Neuronal stem cell (in vitro differentiated cells): ENCODE measurements at regions not wholly inside any gene's neighbourhood (a gene's known extent, or its start where the extent isn't known, plus 50 kb on each side); places are given as distances from the start of the nearest gene placed in this dataset.

Experiments
- DNase-seq: peaks from one replicate; pipeline ENCODE4 v3.0.0-alpha.2; 2013; ENCODE audit warnings: low spot score
- H2AFZ ChIP-seq: one replicate; pipeline ENCODE4 v1.6.1; 2013; ENCODE audit warnings: mild to moderate bottlenecking, low read length, inconsistent platforms
- H2AK5ac ChIP-seq: 2 replicates; pipeline ENCODE4 v1.6.1; 2013; ENCODE audit warnings: low read depth, mild to moderate bottlenecking, inconsistent platforms, low read length, moderate library complexity, mixed read lengths
- H2BK120ac ChIP-seq: 2 replicates; pipeline ENCODE4 v1.6.1; 2013; ENCODE audit warnings: low read depth, mild to moderate bottlenecking, inconsistent platforms, low read length, moderate library complexity, mixed read lengths
- H2BK12ac ChIP-seq: one replicate; pipeline ENCODE4 v1.6.1; 2013; ENCODE audit warnings: low read length, inconsistent platforms
- H2BK15ac ChIP-seq: 2 replicates; pipeline ENCODE4 v1.6.1; 2013; ENCODE audit warnings: mild to moderate bottlenecking, low read length, inconsistent platforms, mixed read lengths
- H2BK5ac ChIP-seq: one replicate; pipeline ENCODE4 v1.6.1; 2013; ENCODE audit warnings: inconsistent platforms, mild to moderate bottlenecking, low read length, moderate library complexity
- H3K14ac ChIP-seq: one replicate; pipeline ENCODE4 v1.6.1; 2013; ENCODE audit warnings: low read length, inconsistent platforms
- H3K18ac ChIP-seq: 2 replicates; pipeline ENCODE4 v1.6.1; 2013; ENCODE audit warnings: low read length, inconsistent platforms
- H3K23ac ChIP-seq: 2 replicates; pipeline ENCODE4 v1.6.1; 2013; ENCODE audit warnings: low read depth, mild to moderate bottlenecking, mixed read lengths, low read length, inconsistent platforms; ENCODE audit not compliant: poor library complexity
- H3K27ac ChIP-seq: replicated peaks from 3 replicates; pipeline ENCODE4 v1.5.1; 2013; ENCODE audit warnings: low read length, inconsistent platforms
- H3K27me3 ChIP-seq, 3 experiments: 2 replicates each; pipeline ENCODE4 v1.6.1; 2013; ENCODE audit warnings: low read length in 3 of 3, mild to moderate bottlenecking in 2 of 3, inconsistent platforms in 1 of 3, low read depth in 1 of 3, mixed read lengths in 1 of 3, moderate library complexity in 1 of 3; ENCODE audit not compliant: control insufficient read depth in 3 of 3, insufficient read depth in 3 of 3
- H3K36me3 ChIP-seq, 2 donors: replicated peaks in 1 of 2; 2 replicates each; pipeline ENCODE4 v1.6.1; 2013; ENCODE audit warnings: low read length in 2 of 2; ENCODE audit not compliant: control insufficient read depth in 2 of 2, insufficient read depth in 2 of 2
- H3K4ac ChIP-seq: 2 replicates; pipeline ENCODE4 v1.6.1; 2013; ENCODE audit warnings: inconsistent platforms, mild to moderate bottlenecking, low read length, moderate library complexity
- H3K4me1 ChIP-seq, 2 donors: 1 replicate in 1 of 2; 2 replicates in 1 of 2; pipeline ENCODE4 v1.6.1; 2013; ENCODE audit warnings: low read length in 2 of 2, low read depth in 1 of 2; ENCODE audit not compliant: control insufficient read depth in 2 of 2, insufficient read depth in 1 of 2
- H3K4me2 ChIP-seq: one replicate; pipeline ENCODE4 v1.6.1; 2013; ENCODE audit warnings: mild to moderate bottlenecking, low read length, inconsistent platforms; ENCODE audit not compliant: insufficient read depth, poor library complexity, severe bottlenecking
- H3K4me3 ChIP-seq, 2 donors: 2 replicates each; pipeline ENCODE4 v1.5.1; 2013; ENCODE audit warnings: low read length in 2 of 2, mild to moderate bottlenecking in 2 of 2, inconsistent platforms in 1 of 2, moderate library complexity in 1 of 2
- H3K79me1 ChIP-seq: one replicate; pipeline ENCODE4 v1.6.1; 2013; ENCODE audit warnings: low read depth, mild to moderate bottlenecking, inconsistent platforms, low read length, moderate library complexity
- H3K9ac ChIP-seq: one replicate; pipeline ENCODE4 v1.6.1; 2013; ENCODE audit warnings: mild to moderate bottlenecking, low read depth, low read length, inconsistent platforms; ENCODE audit not compliant: poor library complexity
- H3K9me3 ChIP-seq, 2 donors: replicated peaks in 1 of 2; 2 replicates each; pipeline versions ENCODE3 to v1.6.1; 2013; ENCODE audit warnings: low read length in 2 of 2, mild to moderate bottlenecking in 2 of 2, inconsistent platforms in 1 of 2, low read depth in 1 of 2, mixed read lengths in 1 of 2, moderate library complexity in 1 of 2; ENCODE audit not compliant: control insufficient read depth in 2 of 2, insufficient read depth in 1 of 2
- H4K8ac ChIP-seq: one replicate; pipeline ENCODE4 v1.6.1; 2013; ENCODE audit warnings: low read depth, mild to moderate bottlenecking, inconsistent platforms, low read length, moderate library complexity
- H4K91ac ChIP-seq: one replicate; pipeline ENCODE4 v1.6.1; 2013; ENCODE audit warnings: low read length, low read depth, mild to moderate bottlenecking, inconsistent platforms; ENCODE audit not compliant: poor library complexity
- WGBS, 2 donors: extraction: QIAGEN DNeasy Blood & Tissue Kit; methylation state at CpG; one replicate each; pipeline ENCODE4 v1.1.7; 2013; ENCODE audit warnings: missing lambda C conversion rate in 2 of 2, mixed read lengths in 1 of 2; ENCODE audit not compliant: insufficient read length in 2 of 2, insufficient replicate concordance in 1 of 2; ENCODE audit errors: extremely low coverage in 2 of 2; 5-methylcytosine and 5-hydroxymethylcytosine counted together

DNA sequence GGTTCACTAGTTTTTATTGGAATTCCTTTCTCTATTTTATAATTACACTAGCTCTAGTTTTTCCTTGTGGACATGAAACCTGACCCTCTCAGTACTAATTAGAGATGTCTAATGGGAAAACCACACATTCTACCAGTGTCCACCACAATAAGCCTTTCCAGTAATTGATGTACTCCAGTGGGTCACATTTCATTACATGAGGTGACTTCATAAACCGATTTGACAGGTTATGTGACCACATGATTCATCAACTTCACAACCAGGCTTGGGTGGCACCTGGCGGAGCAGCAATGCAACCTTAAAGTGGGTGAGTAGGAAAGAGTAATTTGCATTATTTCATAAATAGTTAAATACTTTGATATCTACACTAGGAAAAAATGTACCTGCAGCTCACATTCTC, 284.2 kb upstream of the ADAMTS16 start:
- Histone ChIP-seq H3K9me3 (no peaks in the 10 kb centered on the region), H2AFZ (no peak overlapping the region), H2AK5ac (no peak overlapping the region), H2BK12ac (no peak overlapping the region), H2BK15ac (no peak overlapping the region), H3K4me1 (peaks cover 0 to 3% of the 10 kb centered on the region in 2 donors), H4K91ac (no peak overlapping the region), H3K23ac (no peak overlapping the region), H3K18ac (no peak overlapping the region), H3K4ac (no peak overlapping the region), H3K36me3 (no peaks in the 10 kb centered on the region), H3K4me3 (no peak overlapping the region), H3K79me1 (no peaks in the 10 kb centered on the region), H2BK120ac (no peak overlapping the region), H2BK5ac (no peak overlapping the region), H3K4me2 (no peak overlapping the region), H3K27ac (no peak overlapping the region), H3K14ac (no peak overlapping the region), H3K9ac (no peak overlapping the region), H3K27me3 (no peaks in the 10 kb centered on the region), H4K8ac (no peak overlapping the region)
- DNase-seq, result no peak
- WGBS, 2 donors, result no CpG with 5 or more reads among the region's 2 CpGs

DNA sequence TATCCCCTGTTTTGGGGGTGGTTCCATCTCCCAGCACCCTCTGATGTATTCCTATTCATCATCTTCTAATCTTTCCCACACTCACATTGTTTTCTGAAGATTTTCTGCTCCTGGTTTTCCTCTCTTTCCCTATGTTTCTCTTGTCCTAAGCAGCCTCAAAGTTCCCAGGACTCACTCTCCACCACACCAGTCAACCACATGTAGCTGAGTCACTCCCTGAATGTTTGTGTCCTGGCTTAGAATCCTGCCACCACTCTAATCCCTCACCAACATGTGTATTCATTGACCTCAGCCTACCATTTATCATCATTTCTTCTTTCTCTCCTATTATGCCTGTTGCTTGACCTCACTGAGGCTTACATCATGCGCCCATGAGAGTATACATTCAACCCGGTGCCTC, 282.4 kb upstream of the ADAMTS16 start:
- Histone ChIP-seq H3K4ac (no peak overlapping the region), H2BK15ac (no peak overlapping the region), H3K36me3 (no peaks in the 10 kb centered on the region), H3K23ac (no peak overlapping the region), H3K27me3 (no peaks in the 10 kb centered on the region), H3K9me3 (no peaks in the 10 kb centered on the region), H3K4me2 (no peak overlapping the region), H3K79me1 (no peaks in the 10 kb centered on the region), H3K14ac (no peak overlapping the region), H4K8ac (no peak overlapping the region), H3K18ac (no peak overlapping the region), H2BK5ac (no peak overlapping the region), H3K4me1 (peaks cover 0 to 3% of the 10 kb centered on the region in 2 donors), H2BK120ac (no peak overlapping the region), H3K4me3 (no peak overlapping the region), H2AK5ac (no peak overlapping the region), H3K9ac (no peak overlapping the region), H2AFZ (no peak overlapping the region), H4K91ac (no peak overlapping the region), H3K27ac (no peak overlapping the region), H2BK12ac (no peak overlapping the region)
- no peak for DNase-seq
- no CpG with 5 or more reads among the region's 2 CpGs for WGBS, 2 donors

DNA sequence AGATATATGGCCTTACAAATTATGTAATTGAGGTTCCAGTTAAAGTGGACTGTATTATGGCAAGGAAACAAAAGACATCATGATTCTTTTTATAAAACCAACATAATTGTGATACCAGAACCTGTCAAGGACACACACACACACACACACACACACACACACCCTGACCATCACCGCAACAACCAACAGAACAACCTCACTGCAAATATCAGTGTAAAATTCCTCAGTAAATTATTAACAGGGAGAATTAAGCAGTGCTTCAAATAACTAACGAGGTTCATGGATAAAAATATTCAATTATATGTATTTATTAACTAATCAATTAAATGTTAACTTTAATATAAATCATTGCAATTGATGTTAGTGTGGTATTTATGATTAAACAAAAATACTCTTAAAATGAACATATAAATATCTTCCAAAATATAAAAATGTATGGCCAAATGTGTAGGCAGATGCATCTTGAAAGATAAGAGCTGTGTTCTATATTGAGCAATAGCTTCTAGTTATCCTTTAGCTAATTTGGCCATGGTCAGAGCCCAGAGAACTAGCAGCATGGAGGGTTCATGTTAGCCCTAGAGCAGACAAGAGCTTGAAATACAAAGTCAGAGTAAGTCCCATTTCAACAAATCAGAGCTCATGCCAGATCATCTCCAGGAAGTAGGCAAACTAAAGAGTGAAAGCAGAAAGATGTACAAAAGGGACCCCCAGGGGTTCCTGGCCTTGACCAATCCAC, 280.5 kb upstream of the ADAMTS16 start:
- H3K9ac ChIP-seq, result no peak overlapping the region
- H3K9me3 ChIP-seq, result no peaks in the 10 kb centered on the region
- H3K4me2 ChIP-seq, result no peak overlapping the region
- no peak overlapping the region for H2BK12ac ChIP-seq
- H3K4me1 ChIP-seq, result peaks cover 0 to 3% of the 10 kb centered on the region in 2 donors
- H3K27me3 ChIP-seq, result no peaks in the 10 kb centered on the region
- H2BK5ac ChIP-seq, result no peak overlapping the region
- H3K14ac ChIP-seq, result no peak overlapping the region
- H2AK5ac ChIP-seq, result no peak overlapping the region
- H3K18ac ChIP-seq, result no peak overlapping the region
- H2BK120ac ChIP-seq, result no peak overlapping the region
- no peak overlapping the region for H3K27ac ChIP-seq
- no peaks in the 10 kb centered on the region for H3K36me3 ChIP-seq
- H3K79me1 ChIP-seq, result no peaks in the 10 kb centered on the region
- no peak overlapping the region for H4K91ac ChIP-seq
- WGBS, 2 donors, result no CpG with 5 or more reads among the region's 2 CpGs
- no peak overlapping the region for H3K23ac ChIP-seq
- H3K4ac ChIP-seq, result no peak overlapping the region
- H4K8ac ChIP-seq, result no peak overlapping the region
- H3K4me3 ChIP-seq, result no peak overlapping the region
- no peak for DNase-seq
- H2AFZ ChIP-seq, result no peak overlapping the region
- H2BK15ac ChIP-seq, result no peak overlapping the region

DNA sequence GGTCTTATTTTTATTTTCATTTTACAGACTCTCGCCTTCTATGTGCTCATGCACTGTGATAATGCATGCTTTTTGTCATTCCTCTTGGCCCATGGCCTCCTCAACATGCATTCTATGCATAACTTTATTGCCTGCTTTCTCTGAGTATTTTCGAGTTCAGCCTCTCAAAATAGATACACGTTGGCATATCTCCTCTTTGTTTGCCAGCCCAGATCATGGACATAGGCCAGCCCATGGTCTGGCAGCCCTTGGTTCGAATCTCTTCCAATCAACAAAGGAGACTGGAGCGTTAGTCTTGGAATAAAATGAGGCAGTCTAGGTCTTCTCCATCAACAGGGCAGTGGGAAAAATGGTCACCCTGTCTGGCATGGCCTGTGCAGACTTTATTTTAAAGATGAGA, 279.5 kb upstream of the ADAMTS16 start:
- no peak overlapping the region for H3K4me3 ChIP-seq
- H3K36me3 ChIP-seq, result no peaks in the 10 kb centered on the region
- no peak overlapping the region for H2BK15ac ChIP-seq
- no CpG with 5 or more reads among the region's 5 CpGs for WGBS, 2 donors
- H2BK12ac ChIP-seq, result no peak overlapping the region
- H2BK120ac ChIP-seq, result no peak overlapping the region
- no peak for DNase-seq
- no peak overlapping the region for H3K27ac ChIP-seq
- no peak overlapping the region for H3K4ac ChIP-seq
- H3K18ac ChIP-seq, result no peak overlapping the region
- H3K14ac ChIP-seq, result no peak overlapping the region
- peaks cover 0 to under 1% of the 10 kb centered on the region in 2 donors for H3K9me3 ChIP-seq
- no peak overlapping the region for H3K9ac ChIP-seq
- no peaks in the 10 kb centered on the region for H3K4me1 ChIP-seq
- no peak overlapping the region for H3K4me2 ChIP-seq
- no peak overlapping the region for H4K91ac ChIP-seq
- H2AFZ ChIP-seq, result no peak overlapping the region
- H2AK5ac ChIP-seq, result no peak overlapping the region
- no peaks in the 10 kb centered on the region for H3K79me1 ChIP-seq
- no peaks in the 10 kb centered on the region for H3K27me3 ChIP-seq
- no peak overlapping the region for H4K8ac ChIP-seq
- H2BK5ac ChIP-seq, result no peak overlapping the region
- H3K23ac ChIP-seq, result no peak overlapping the region
